ENCODE measurements at regions not wholly inside any gene's neighbourhood (a gene's known extent, or its start where the extent isn't known, plus 50 kb on each side); places are given as distances from the start of the nearest gene placed in this dataset.

DNA sequence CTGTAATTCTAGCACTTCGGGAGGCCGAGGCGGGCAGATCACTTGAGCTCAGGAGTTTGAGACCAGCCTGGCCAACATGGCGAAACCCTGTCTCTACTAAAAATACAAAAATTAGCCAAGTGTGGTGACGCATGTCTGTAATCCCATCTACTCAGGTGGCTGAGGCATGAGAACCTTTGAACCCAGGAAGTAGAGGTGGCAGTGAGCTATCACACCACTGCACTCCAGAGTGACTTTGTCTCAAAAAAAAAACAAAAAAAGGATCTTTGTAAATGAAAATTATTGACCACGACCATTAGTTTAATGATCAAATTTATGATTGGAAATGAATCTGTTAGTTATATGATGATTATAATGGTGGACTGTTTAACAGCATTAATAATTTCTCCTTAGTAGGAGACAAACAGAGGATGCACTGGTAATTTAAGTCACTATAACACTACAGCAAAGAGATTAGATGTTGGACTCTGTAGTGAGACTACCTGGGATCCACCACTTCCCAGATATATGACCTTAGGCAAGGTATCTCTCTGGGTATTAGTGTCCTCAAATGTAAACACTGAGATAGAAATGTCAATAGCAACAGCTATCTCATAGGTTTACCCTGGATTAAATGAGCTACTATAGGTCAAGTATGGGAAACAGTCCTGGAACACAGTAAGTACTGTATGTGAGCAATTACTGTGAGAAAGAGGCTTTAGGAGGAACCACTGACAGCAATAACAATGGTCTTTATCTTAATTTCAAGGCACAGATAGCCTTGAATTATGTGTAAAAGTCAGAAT, 214.7 kb downstream of the NOVA1 start:
- Mint-ChIP-seq H3K27ac (ENCODE audit: unreplicated experiment) (no peak overlapping the region), H3K4me3 (ENCODE audit: unreplicated experiment) (no peak overlapping the region), H3K9me3 (ENCODE audit: unreplicated experiment) (no peaks in the 10 kb centered on the region), H3K36me3 (ENCODE audit: low read depth, unreplicated experiment) (no peaks in the 10 kb centered on the region), H3K27me3 (ENCODE audit: unreplicated experiment) (peaks cover 2% of the 10 kb centered on the region), H3K4me1 (ENCODE audit: unreplicated experiment) (peaks cover 17% of the 10 kb centered on the region)
- TF ChIP-seq, protein P1, sequence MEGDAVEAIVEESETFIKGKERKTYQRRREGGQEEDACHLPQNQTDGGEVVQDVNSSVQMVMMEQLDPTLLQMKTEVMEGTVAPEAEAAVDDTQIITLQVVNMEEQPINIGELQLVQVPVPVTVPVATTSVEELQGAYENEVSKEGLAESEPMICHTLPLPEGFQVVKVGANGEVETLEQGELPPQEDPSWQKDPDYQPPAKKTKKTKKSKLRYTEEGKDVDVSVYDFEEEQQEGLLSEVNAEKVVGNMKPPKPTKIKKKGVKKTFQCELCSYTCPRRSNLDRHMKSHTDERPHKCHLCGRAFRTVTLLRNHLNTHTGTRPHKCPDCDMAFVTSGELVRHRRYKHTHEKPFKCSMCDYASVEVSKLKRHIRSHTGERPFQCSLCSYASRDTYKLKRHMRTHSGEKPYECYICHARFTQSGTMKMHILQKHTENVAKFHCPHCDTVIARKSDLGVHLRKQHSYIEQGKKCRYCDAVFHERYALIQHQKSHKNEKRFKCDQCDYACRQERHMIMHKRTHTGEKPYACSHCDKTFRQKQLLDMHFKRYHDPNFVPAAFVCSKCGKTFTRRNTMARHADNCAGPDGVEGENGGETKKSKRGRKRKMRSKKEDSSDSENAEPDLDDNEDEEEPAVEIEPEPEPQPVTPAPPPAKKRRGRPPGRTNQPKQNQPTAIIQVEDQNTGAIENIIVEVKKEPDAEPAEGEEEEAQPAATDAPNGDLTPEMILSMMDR (IDR thresholded peaks at IDR 0.05; ENCODE audit: unreplicated experiment) = no peak
- no peak for DNase-seq (ENCODE audit: low spot score)

DNA sequence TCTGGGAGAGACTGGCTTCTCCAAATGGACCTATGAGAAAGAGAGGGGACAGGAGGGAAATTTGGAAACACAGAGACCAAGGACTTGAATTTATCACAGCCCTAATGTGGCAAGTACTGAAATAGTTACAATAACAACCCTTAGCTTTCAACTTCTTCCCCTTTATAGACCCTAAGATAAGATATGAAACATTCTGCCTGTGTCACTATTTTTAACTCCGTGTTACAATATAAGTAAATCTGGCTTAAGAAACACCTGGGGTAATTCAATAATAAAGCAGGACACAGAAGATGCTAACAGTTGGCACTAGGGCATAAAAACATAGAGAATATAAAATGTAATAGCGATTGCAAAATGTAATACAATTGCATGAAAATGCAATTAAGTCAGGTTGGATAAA, 216.4 kb downstream of the NOVA1 start:
- no peaks in the 10 kb centered on the region for H3K27me3 Mint-ChIP-seq (ENCODE audit: unreplicated experiment)
- DNase-seq (ENCODE audit: low spot score) = no peak
- H3K4me3 Mint-ChIP-seq (ENCODE audit: unreplicated experiment) = no peak overlapping the region
- H3K4me1 Mint-ChIP-seq (ENCODE audit: unreplicated experiment) = peaks cover 11% of the 10 kb centered on the region
- H3K9me3 Mint-ChIP-seq (ENCODE audit: unreplicated experiment) = no peaks in the 10 kb centered on the region
- no peak overlapping the region for H3K27ac Mint-ChIP-seq (ENCODE audit: unreplicated experiment)
- H3K36me3 Mint-ChIP-seq (ENCODE audit: low read depth, unreplicated experiment) = no peaks in the 10 kb centered on the region
- TF ChIP-seq, protein P1 (IDR thresholded peaks at IDR 0.05; ENCODE audit: unreplicated experiment) = no peak

DNA sequence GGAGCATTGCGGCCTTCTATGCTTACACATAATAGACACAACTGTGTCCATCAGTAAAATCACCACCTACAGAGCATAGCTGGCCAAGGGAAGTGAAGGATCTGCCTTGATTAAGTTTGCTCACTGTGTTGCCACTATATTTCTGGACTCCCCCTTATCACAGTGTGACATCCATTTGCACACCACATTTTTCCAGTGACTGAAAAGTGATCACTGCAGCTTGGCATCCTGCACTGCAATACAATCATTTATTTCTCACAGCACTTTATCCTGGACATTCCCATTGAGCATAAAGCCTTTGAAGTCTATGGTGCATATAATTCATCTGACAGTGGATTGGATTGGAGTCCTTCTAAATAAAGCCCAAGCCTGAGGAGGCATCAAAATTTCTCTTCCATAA, 217.2 kb downstream of the NOVA1 start:
- Mint-ChIP-seq H3K27me3 (ENCODE audit: unreplicated experiment) (no peaks in the 10 kb centered on the region), H3K9me3 (ENCODE audit: unreplicated experiment) (no peaks in the 10 kb centered on the region), H3K4me1 (ENCODE audit: unreplicated experiment) (peaks cover 11% of the 10 kb centered on the region), H3K27ac (ENCODE audit: unreplicated experiment) (no peak overlapping the region), H3K36me3 (ENCODE audit: low read depth, unreplicated experiment) (no peaks in the 10 kb centered on the region), H3K4me3 (ENCODE audit: unreplicated experiment) (no peak overlapping the region)
- DNase-seq (ENCODE audit: low spot score) = no peak
- TF ChIP-seq, protein P1 (IDR thresholded peaks at IDR 0.05; ENCODE audit: unreplicated experiment) = no peak

DNA sequence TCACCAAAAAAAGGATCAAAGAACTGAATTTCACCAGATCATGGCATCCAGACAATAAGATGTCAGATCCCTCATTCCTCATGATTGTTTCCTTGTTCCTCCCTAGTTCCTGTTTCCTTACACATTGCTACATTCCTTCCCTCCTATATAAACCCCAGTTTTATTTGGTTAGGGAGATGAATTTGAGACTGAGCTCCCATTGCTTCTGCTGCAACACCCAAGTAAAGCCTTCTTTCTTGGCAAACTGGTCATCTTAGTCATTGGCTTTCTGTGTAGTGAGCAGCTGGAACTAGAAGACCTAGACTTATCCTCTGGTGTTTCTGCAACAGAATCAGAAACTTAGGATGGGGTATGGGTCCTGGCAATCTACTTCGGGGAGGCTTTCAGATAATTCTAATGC, 217.9 kb downstream of the NOVA1 start:
- H3K4me3 Mint-ChIP-seq (ENCODE audit: unreplicated experiment) = no peak overlapping the region
- no peaks in the 10 kb centered on the region for H3K27me3 Mint-ChIP-seq (ENCODE audit: unreplicated experiment)
- no peaks in the 10 kb centered on the region for H3K36me3 Mint-ChIP-seq (ENCODE audit: low read depth, unreplicated experiment)
- TF ChIP-seq, protein P1 (IDR thresholded peaks at IDR 0.05; ENCODE audit: unreplicated experiment) = no peak
- no peak for DNase-seq (ENCODE audit: low spot score)
- no peaks in the 10 kb centered on the region for H3K9me3 Mint-ChIP-seq (ENCODE audit: unreplicated experiment)
- H3K27ac Mint-ChIP-seq (ENCODE audit: unreplicated experiment) = no peak overlapping the region
- H3K4me1 Mint-ChIP-seq (ENCODE audit: unreplicated experiment) = peaks cover 11% of the 10 kb centered on the region

DNA sequence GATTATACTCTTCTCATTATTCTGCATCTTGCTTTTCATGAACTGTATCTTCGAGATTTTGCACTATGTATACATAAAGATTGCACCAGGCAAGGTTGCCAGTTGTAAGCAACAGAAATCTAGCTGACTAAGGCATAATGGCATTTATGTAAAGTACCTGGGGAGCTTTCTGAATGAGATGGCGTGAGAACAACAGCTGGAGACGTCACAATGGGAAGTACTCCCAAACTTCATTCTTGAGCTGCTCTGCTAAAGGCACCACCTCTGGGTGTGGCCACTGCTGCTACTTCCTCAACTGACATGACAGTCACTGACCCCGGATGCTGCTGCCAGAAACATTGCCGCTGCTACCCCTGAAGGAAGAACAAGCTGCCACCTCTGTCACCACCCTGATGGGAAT, 220.7 kb downstream of the NOVA1 start:
- H3K4me3 Mint-ChIP-seq (ENCODE audit: unreplicated experiment) = no peak overlapping the region
- no peak for DNase-seq (ENCODE audit: low spot score)
- H3K36me3 Mint-ChIP-seq (ENCODE audit: low read depth, unreplicated experiment) = no peaks in the 10 kb centered on the region
- H3K27me3 Mint-ChIP-seq (ENCODE audit: unreplicated experiment) = no peaks in the 10 kb centered on the region
- H3K27ac Mint-ChIP-seq (ENCODE audit: unreplicated experiment) = no peak overlapping the region
- no peaks in the 10 kb centered on the region for H3K9me3 Mint-ChIP-seq (ENCODE audit: unreplicated experiment)
- TF ChIP-seq, protein P1 (IDR thresholded peaks at IDR 0.05; ENCODE audit: unreplicated experiment) = no peak
- H3K4me1 Mint-ChIP-seq (ENCODE audit: unreplicated experiment) = peaks cover 11% of the 10 kb centered on the region

Measured in endothelial cell (in vitro differentiated cells).